ENCODE measurements at regions not wholly inside any gene's neighbourhood (a gene's known extent, or its start where the extent isn't known, plus 50 kb on each side); places are given as distances from the start of the nearest gene placed in this dataset.

DNA sequence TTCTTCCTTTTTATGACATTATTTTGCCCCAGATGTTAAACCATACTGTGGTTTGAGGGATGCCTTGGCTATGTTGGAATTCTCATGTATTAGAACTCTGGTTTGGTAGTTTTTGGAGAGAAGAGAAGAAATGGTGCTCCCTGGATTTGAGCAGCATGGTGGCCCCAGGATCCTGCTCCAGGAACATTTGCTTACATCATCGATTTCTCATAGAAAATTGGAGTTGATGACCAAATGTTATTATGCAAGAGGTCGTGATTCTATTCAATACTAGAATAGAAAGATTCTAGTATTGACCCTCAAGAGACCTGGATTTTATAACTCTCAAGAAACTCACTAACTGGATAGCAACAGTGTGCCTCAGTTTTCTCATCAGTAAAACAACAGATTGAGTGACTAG is 77.5 kb upstream of the GNAQ start:
- TF ChIP-seq CTCF (IDR thresholded peaks at IDR 0.05) (no peak), POLR2A (IDR thresholded peaks at IDR 0.05) (no peak)

Data from adrenal gland (tissue), 5 donors.